ENCODE measurements at regions not wholly inside any gene's neighbourhood (a gene's known extent, or its start where the extent isn't known, plus 50 kb on each side); places are given as distances from the start of the nearest gene placed in this dataset.

DNA sequence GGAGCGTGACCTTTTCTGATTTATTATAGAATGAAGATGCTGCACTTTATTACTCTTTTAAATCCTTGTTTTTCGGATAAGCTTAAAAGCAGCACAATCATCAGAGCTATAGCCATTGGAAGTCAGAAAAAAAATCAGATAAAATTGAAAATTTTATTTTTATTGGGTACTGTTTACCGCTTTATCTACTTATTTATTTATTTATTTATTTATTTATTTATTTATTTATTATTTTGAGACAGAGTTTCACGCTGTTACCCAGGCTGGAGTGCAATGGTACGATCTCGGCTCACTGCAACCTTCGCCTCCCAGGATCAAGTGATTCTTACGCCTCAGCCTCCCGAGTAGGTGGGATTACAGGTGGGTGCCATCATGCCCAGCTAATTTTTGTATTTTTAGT, 83.1 kb upstream of the CHRM3 start:
- Histone ChIP-seq H3K4me3 (ENCODE audit: control extremely low read depth in 1 of 5, extremely low read depth in 1 of 5, insufficient read depth in 1 of 5, low read depth in 2 of 5, low read length in 4 of 5) (no peak overlapping the region), H3K9me3 (ENCODE audit: control extremely low read depth in 1 of 3, control insufficient read depth in 2 of 3, insufficient read depth in 1 of 3, low read length in 2 of 3) (no peaks in the 10 kb centered on the region), H3K79me2 (ENCODE audit: control insufficient read depth, insufficient read depth, low read length) (no peaks in the 10 kb centered on the region), H3K4me2 (replicated peaks; ENCODE audit: low read depth, low read length, poor library complexity, severe bottlenecking) (no peak overlapping the region), H2AFZ (ENCODE audit: insufficient read depth, low read depth, low read length, poor library complexity, severe bottlenecking) (no peak overlapping the region), H3K27ac (ENCODE audit: low read length in 2 of 2) (no peak overlapping the region), H3K36me3 (replicated peaks in 1 of 2; ENCODE audit: control extremely low read depth in 1 of 2, control insufficient read depth in 1 of 2, extremely low read depth in 1 of 2, insufficient read depth in 2 of 2, low read length in 1 of 2) (no peaks in the 10 kb centered on the region), H3K9ac (ENCODE audit: low read length) (no peak overlapping the region), H3K27me3 (replicated peaks in 1 of 4; ENCODE audit: control extremely low read depth in 1 of 4, control insufficient read depth in 3 of 4, insufficient read depth in 4 of 4, low read length in 3 of 4) (no peaks in the 10 kb centered on the region), H3K4me1 (ENCODE audit: control insufficient read depth in 2 of 2, insufficient read depth in 2 of 2, low read length in 2 of 2) (no peaks in the 10 kb centered on the region), H4K20me1 (ENCODE audit: control insufficient read depth, insufficient read depth, low read length, poor library complexity, severe bottlenecking) (no peaks in the 10 kb centered on the region)
- DNase-seq (no peak), ATAC-seq (ENCODE audit: low read depth) (no peak)
- H3K27me3 Mint-ChIP-seq = no peaks in the 10 kb centered on the region
- peaks cover 2% of the 10 kb centered on the region for H3K9me3 Mint-ChIP-seq (ENCODE audit: insufficient read depth)
- ChIA-PET POLR2A (no interaction called here), CTCF (no interaction called here)
- intact Hi-C loops (cut with micrococcal nuclease) = no loop called here
- H3K4me1 Mint-ChIP-seq = no peaks in the 10 kb centered on the region
- no peak overlapping the region for H3K27ac Mint-ChIP-seq
- no peak overlapping the region for H3K4me3 Mint-ChIP-seq
- no CpG with 5 or more reads among the region's 9 CpGs for WGBS (ENCODE audit: insufficient coverage)
- TF ChIP-seq EZH2 (IDR thresholded peaks at IDR 0.05; ENCODE audit: borderline replicate concordance, insufficient read depth, low read depth, low read length, poor library complexity, severe bottlenecking) = no peak
- no peak for TF ChIP-seq CTCF (IDR thresholded peaks at IDR 0.05)

- WGBS (ENCODE audit: insufficient coverage) = 100% methylated on average over 1 of the region's 3 CpGs
- Histone ChIP-seq H3K27ac (ENCODE audit: low read length in 2 of 2) (no peak overlapping the region), H3K4me1 (ENCODE audit: control insufficient read depth in 2 of 2, insufficient read depth in 2 of 2, low read length in 2 of 2) (no peaks in the 10 kb centered on the region), H3K9me3 (ENCODE audit: control extremely low read depth in 1 of 3, control insufficient read depth in 2 of 3, insufficient read depth in 1 of 3, low read length in 2 of 3) (no peaks in the 10 kb centered on the region), H3K4me2 (replicated peaks; ENCODE audit: low read depth, low read length, poor library complexity, severe bottlenecking) (no peak overlapping the region), H4K20me1 (ENCODE audit: control insufficient read depth, insufficient read depth, low read length, poor library complexity, severe bottlenecking) (no peaks in the 10 kb centered on the region), H3K27me3 (replicated peaks in 1 of 4; ENCODE audit: control extremely low read depth in 1 of 4, control insufficient read depth in 3 of 4, insufficient read depth in 4 of 4, low read length in 3 of 4) (no peaks in the 10 kb centered on the region), H2AFZ (ENCODE audit: insufficient read depth, low read depth, low read length, poor library complexity, severe bottlenecking) (no peak overlapping the region), H3K36me3 (replicated peaks in 1 of 2; ENCODE audit: control extremely low read depth in 1 of 2, control insufficient read depth in 1 of 2, extremely low read depth in 1 of 2, insufficient read depth in 2 of 2, low read length in 1 of 2) (no peaks in the 10 kb centered on the region), H3K9ac (ENCODE audit: low read length) (no peak overlapping the region), H3K4me3 (ENCODE audit: control extremely low read depth in 1 of 5, extremely low read depth in 1 of 5, insufficient read depth in 1 of 5, low read depth in 2 of 5, low read length in 4 of 5) (no peak overlapping the region), H3K79me2 (ENCODE audit: control insufficient read depth, insufficient read depth, low read length) (no peaks in the 10 kb centered on the region)
- no peak for TF ChIP-seq CTCF (IDR thresholded peaks at IDR 0.05)
- no peak for TF ChIP-seq EZH2 (IDR thresholded peaks at IDR 0.05; ENCODE audit: borderline replicate concordance, insufficient read depth, low read depth, low read length, poor library complexity, severe bottlenecking)
- H3K4me3 Mint-ChIP-seq = no peak overlapping the region
- no peak for DNase-seq
- H3K27ac Mint-ChIP-seq = no peak overlapping the region
- ChIA-PET CTCF (no interaction called here), POLR2A (no interaction called here)
- no peak for ATAC-seq (ENCODE audit: low read depth)
- H3K9me3 Mint-ChIP-seq (ENCODE audit: insufficient read depth) = peaks cover 2% of the 10 kb centered on the region
- H3K4me1 Mint-ChIP-seq = no peaks in the 10 kb centered on the region
- intact Hi-C loops (cut with micrococcal nuclease) = no loop called here
- H3K27me3 Mint-ChIP-seq = no peaks in the 10 kb centered on the region
These were observed 83.7 kb upstream of the CHRM3 start for GRCh38 chr1:239302696-239303095.

Data from B cell (primary cell).